ENCODE measurements at regions not wholly inside any gene's neighbourhood (a gene's known extent, or its start where the extent isn't known, plus 50 kb on each side); places are given as distances from the start of the nearest gene placed in this dataset.

- Histone ChIP-seq H2BK120ac (ENCODE audit: low read depth, low read length, poor library complexity, severe bottlenecking) (no peak overlapping the region), H3T11ph (ENCODE audit: low read length) (no peak overlapping the region), H3K14ac (ENCODE audit: insufficient read depth, low read length) (no peak overlapping the region), H2BK20ac (ENCODE audit: low read depth, low read length, poor library complexity, severe bottlenecking) (no peak overlapping the region), H3K56ac (ENCODE audit: insufficient read length, low read depth, low read length) (no peak overlapping the region), H3K4me1 (ENCODE audit: insufficient read depth, low read length) (no peaks in the 10 kb centered on the region), H3K79me1 (ENCODE audit: insufficient read depth, low read depth, low read length, poor library complexity, severe bottlenecking) (no peaks in the 10 kb centered on the region), H3K4me2 (ENCODE audit: insufficient read depth, insufficient read length, low read length) (no peak overlapping the region), H2BK12ac (ENCODE audit: insufficient read length, low read depth, low read length) (no peak overlapping the region), H3K18ac (ENCODE audit: insufficient read length, low read depth, low read length) (no peak overlapping the region), H3K4ac (ENCODE audit: low read depth, low read length) (no peak overlapping the region), H2BK15ac (ENCODE audit: low read depth, low read length) (no peak overlapping the region), H2AFZ (ENCODE audit: low read length) (no peak overlapping the region), H4K8ac (replicated peaks; ENCODE audit: insufficient read length, low read depth, low read length) (no peak overlapping the region), H3K23ac (ENCODE audit: insufficient read length, low read depth, low read length) (no peak overlapping the region), H4K91ac (ENCODE audit: insufficient read length, low read depth, low read length) (no peak overlapping the region), H3K27ac (ENCODE audit: insufficient read length, low read depth, low read length) (no peak overlapping the region), H3K27me3 (ENCODE audit: insufficient read depth, low read length) (no peaks in the 10 kb centered on the region), H2BK5ac (ENCODE audit: insufficient read length, low read length) (no peak overlapping the region), H4K20me1 (ENCODE audit: control insufficient read depth, insufficient read depth, insufficient read length) (no peaks in the 10 kb centered on the region), H4K5ac (ENCODE audit: insufficient read length, low read depth, low read length) (no peak overlapping the region), H3K79me2 (ENCODE audit: insufficient read depth, low read length) (no peaks in the 10 kb centered on the region), H3K23me2 (ENCODE audit: insufficient read length, low read depth, low read length, poor library complexity, severe bottlenecking) (no peaks in the 10 kb centered on the region), H3K9ac (ENCODE audit: extremely low read depth, insufficient read length, low read length) (no peak overlapping the region), H3K9me3 (ENCODE audit: control insufficient read depth, low read depth, low read length) (no peaks in the 10 kb centered on the region), H2AK5ac (ENCODE audit: insufficient read length, low read length) (no peak overlapping the region)
- Mint-ChIP-seq H3K4me1 (no peaks in the 10 kb centered on the region), H3K27me3 (ENCODE audit: low read depth) (no peaks in the 10 kb centered on the region), H3K36me3 (ENCODE audit: insufficient read depth in 1 of 3, low read depth in 3 of 3) (no peaks in the 10 kb centered on the region), H3K9me3 (no peaks in the 10 kb centered on the region), H3K4me3 (no peak overlapping the region), H3K27ac (no peak overlapping the region)
- no CpG with 5 or more reads among the region's 2 CpGs for WGBS (ENCODE audit: extremely low coverage, insufficient read length, low lambda C conversion rate)
- TF ChIP-seq, protein P1, sequence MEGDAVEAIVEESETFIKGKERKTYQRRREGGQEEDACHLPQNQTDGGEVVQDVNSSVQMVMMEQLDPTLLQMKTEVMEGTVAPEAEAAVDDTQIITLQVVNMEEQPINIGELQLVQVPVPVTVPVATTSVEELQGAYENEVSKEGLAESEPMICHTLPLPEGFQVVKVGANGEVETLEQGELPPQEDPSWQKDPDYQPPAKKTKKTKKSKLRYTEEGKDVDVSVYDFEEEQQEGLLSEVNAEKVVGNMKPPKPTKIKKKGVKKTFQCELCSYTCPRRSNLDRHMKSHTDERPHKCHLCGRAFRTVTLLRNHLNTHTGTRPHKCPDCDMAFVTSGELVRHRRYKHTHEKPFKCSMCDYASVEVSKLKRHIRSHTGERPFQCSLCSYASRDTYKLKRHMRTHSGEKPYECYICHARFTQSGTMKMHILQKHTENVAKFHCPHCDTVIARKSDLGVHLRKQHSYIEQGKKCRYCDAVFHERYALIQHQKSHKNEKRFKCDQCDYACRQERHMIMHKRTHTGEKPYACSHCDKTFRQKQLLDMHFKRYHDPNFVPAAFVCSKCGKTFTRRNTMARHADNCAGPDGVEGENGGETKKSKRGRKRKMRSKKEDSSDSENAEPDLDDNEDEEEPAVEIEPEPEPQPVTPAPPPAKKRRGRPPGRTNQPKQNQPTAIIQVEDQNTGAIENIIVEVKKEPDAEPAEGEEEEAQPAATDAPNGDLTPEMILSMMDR (conservative IDR thresholded peaks at IDR 0.05) = no peak
- DNase-seq = no peak
Observed at GRCh38 chr6:48178700-48179099, 67.7 kb upstream of the PTCHD4 start.

Measured in H9 (cell line).